OCI-LY1 (cell line): ENCODE measurements at regions not wholly inside any gene's neighbourhood (a gene's known extent, or its start where the extent isn't known, plus 50 kb on each side); places are given as distances from the start of the nearest gene placed in this dataset.

Experiments
- H2AFZ ChIP-seq: fragments of 200-600 bp; sonication (generic), shearing (Covaris generic); 2 replicates; pipeline ENCODE4 v1.6.0; 2014; ENCODE audit warnings: antibody characterized with exemption, mild to moderate bottlenecking, low read length
- H3F3A ChIP-seq: fragments of 200-600 bp; sonication (generic), shearing (Covaris generic); 2 replicates; pipeline ENCODE4 v1.6.0; 2014; ENCODE audit warnings: mild to moderate bottlenecking, antibody characterized with exemption, low read length, moderate library complexity; ENCODE audit not compliant: insufficient read depth
- H3K27ac ChIP-seq: fragments of 200-600 bp; sonication (generic); 2 replicates; pipeline ENCODE4 v1.5.1; 2014; ENCODE audit warnings: low read length, mixed run types, mild to moderate bottlenecking, low read depth; ENCODE audit not compliant: poor library complexity, severe bottlenecking
- H3K27me3 ChIP-seq: fragments of 200-600 bp; sonication (generic); 2 replicates; pipeline ENCODE4 v1.6.0; 2014; ENCODE audit warnings: antibody characterized with exemption, mild to moderate bottlenecking, low read length, moderate library complexity; ENCODE audit not compliant: insufficient read depth
- H3K36me3 ChIP-seq: fragments of 200-600 bp; sonication (generic); 2 replicates; pipeline ENCODE4 v1.6.1; 2014; ENCODE audit warnings: mild to moderate bottlenecking, antibody characterized with exemption, low read length, moderate library complexity, mixed read lengths; ENCODE audit not compliant: insufficient read depth
- H3K4me1 ChIP-seq: fragments of 200-600 bp; sonication (generic); 2 replicates; pipeline ENCODE4 v1.5.1; 2014; ENCODE audit warnings: mild to moderate bottlenecking, low read length, moderate library complexity; ENCODE audit not compliant: insufficient read depth, severe bottlenecking
- H3K4me2 ChIP-seq: fragments of 200-600 bp; sonication (generic), shearing (Covaris generic); 2 replicates; pipeline ENCODE4 v1.6.1; 2014; ENCODE audit warnings: low read length
- H3K4me3 ChIP-seq: fragments of 200-600 bp; sonication (generic); 2 replicates; pipeline ENCODE4 v1.5.1; 2014; ENCODE audit warnings: low read length, low read depth, mild to moderate bottlenecking, mixed read lengths; ENCODE audit not compliant: poor library complexity, severe bottlenecking
- H3K79me2 ChIP-seq: fragments of 200-600 bp; shearing (Covaris generic); 2 replicates; pipeline ENCODE4 v1.6.1; 2016; ENCODE audit warnings: mixed run types, low read length, mixed read lengths; ENCODE audit not compliant: insufficient read depth
- H3K9ac ChIP-seq: fragments of 200-600 bp; sonication (generic), shearing (Covaris generic); 2 replicates; pipeline ENCODE4 v1.6.1; 2014; ENCODE audit warnings: mild to moderate bottlenecking, low read length, mixed read lengths
- H3K9me2 ChIP-seq: fragments of 200-600 bp; sonication (generic), shearing (Covaris generic); 2 replicates; pipeline ENCODE4 v1.6.1; 2014; ENCODE audit warnings: low read depth, mild to moderate bottlenecking, low read length, mixed read lengths
- H3K9me3 ChIP-seq: fragments of 200-600 bp; shearing (Covaris generic); 2 replicates; pipeline ENCODE4 v1.6.1; 2014; ENCODE audit warnings: low read length, mixed read lengths
- H4K20me1 ChIP-seq: fragments of 200-600 bp; sonication (generic), shearing (Covaris generic); 2 replicates; pipeline ENCODE4 v1.6.0; 2016; ENCODE audit warnings: mild to moderate bottlenecking, low read length; ENCODE audit not compliant: insufficient read depth
- EZH2 ChIP-seq: fragments of 200-600 bp; sonication (generic), shearing (Covaris generic); IDR thresholded peaks from 2 replicates; pipeline ENCODE4 v1.8.0; 2017; ENCODE audit warnings: borderline replicate concordance, mixed run types, mild to moderate bottlenecking, antibody characterized with exemption, low read length, moderate library complexity, mixed read lengths
- TF ChIP-seq, protein P1 (sequence below): fragments of 200-600 bp; sonication (generic), shearing (Covaris generic); IDR thresholded peaks from 2 replicates; pipeline ENCODE4 v1.5.1; 2017; ENCODE audit warnings: mild to moderate bottlenecking, antibody characterized with exemption, low read length, moderate library complexity, mixed read lengths

DNA sequence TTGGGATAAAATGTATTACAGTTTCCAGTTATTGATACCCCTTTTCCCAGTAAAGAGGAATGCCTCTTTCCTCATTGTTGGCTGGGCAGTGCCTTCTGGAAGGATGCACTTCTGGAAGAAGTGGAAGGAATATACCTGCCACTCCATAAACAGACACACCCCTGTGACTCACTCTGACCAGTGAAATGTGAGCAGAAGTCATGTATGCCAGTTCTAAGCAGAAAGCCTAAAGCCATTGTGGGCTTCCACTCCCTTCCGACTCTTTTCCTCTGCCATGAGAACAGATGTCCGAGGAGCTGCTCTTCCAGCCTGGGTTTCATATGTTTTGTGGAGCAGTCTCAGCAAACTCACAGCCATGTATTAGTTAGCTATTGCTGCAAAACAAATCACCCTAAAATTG, 166.1 kb upstream of the SERP2 start:
- no peaks in the 10 kb centered on the region for H4K20me1 ChIP-seq
- no peaks in the 10 kb centered on the region for H3K4me1 ChIP-seq
- no peaks in the 10 kb centered on the region for H3K36me3 ChIP-seq
- 0 out of 2 replicates have a peak, but pooled peaks cover 3% of the 10 kb centered on the region for H3K27me3 ChIP-seq
- no peak overlapping the region for H3K9ac ChIP-seq
- no peak overlapping the region for H3K27ac ChIP-seq
- H2AFZ ChIP-seq, result no peak overlapping the region
- H3K9me3 ChIP-seq, result 0 out of 2 replicates have a peak, but pooled peaks cover 4% of the 10 kb centered on the region
- H3K4me2 ChIP-seq, result no peak overlapping the region
- no peaks in the 10 kb centered on the region for H3K9me2 ChIP-seq
- no peaks in the 10 kb centered on the region for H3F3A ChIP-seq
- H3K4me3 ChIP-seq, result no peak overlapping the region
- no peak for TF ChIP-seq EZH2
- TF ChIP-seq, protein P1, sequence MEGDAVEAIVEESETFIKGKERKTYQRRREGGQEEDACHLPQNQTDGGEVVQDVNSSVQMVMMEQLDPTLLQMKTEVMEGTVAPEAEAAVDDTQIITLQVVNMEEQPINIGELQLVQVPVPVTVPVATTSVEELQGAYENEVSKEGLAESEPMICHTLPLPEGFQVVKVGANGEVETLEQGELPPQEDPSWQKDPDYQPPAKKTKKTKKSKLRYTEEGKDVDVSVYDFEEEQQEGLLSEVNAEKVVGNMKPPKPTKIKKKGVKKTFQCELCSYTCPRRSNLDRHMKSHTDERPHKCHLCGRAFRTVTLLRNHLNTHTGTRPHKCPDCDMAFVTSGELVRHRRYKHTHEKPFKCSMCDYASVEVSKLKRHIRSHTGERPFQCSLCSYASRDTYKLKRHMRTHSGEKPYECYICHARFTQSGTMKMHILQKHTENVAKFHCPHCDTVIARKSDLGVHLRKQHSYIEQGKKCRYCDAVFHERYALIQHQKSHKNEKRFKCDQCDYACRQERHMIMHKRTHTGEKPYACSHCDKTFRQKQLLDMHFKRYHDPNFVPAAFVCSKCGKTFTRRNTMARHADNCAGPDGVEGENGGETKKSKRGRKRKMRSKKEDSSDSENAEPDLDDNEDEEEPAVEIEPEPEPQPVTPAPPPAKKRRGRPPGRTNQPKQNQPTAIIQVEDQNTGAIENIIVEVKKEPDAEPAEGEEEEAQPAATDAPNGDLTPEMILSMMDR, result no peak
- no peaks in the 10 kb centered on the region for H3K79me2 ChIP-seq

DNA sequence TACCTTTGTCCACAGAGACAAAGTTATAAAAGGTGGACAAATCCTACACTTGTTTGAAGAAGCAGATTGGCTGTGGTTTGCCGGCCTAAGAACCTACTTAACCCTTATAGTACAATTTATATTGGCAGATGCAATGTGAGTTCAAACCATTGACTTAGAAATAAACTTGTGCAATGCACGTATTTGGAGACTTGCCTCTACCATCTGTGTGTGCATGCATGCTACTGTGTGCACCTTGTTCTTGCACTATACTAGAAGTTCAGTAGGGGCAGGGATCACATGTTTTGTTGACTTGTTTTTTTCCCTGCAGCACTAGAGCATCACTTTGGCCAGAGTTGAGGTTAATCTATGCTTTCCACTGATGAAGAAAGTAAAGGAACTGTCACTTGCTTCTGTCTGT, 163.1 kb upstream of the SERP2 start:
- no peak overlapping the region for H2AFZ ChIP-seq
- H3K27me3 ChIP-seq, result 0 out of 2 replicates have a peak, but pooled peaks cover 3% of the 10 kb centered on the region
- no peak for TF ChIP-seq EZH2
- TF ChIP-seq, protein P1, result no peak

DNA sequence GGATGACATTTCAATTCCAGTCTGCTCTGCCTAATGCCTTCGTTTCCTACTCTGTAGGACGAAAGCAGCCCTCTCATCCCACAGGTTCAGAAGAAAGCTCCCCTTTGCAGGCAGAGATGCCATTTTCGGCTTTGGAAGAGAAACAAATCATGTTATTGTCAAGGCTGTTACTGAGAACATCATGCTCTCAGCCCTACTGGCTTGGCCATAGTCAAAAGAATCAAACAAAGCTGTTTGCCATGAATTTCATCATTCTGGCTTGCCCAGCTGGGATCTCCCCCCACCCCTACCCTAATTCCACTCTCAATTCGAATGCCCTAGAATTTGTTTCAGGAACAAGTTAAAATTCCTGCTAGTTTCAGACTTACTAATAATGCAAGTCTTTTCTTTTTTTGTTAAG, 162.3 kb upstream of the SERP2 start:
- no peaks in the 10 kb centered on the region for H3K4me1 ChIP-seq
- H3K27me3 ChIP-seq, result 0 out of 2 replicates have a peak, but pooled peaks cover 3% of the 10 kb centered on the region
- H4K20me1 ChIP-seq, result no peaks in the 10 kb centered on the region
- no peaks in the 10 kb centered on the region for H3K36me3 ChIP-seq
- H3K9me3 ChIP-seq, result no peaks in the 10 kb centered on the region
- H3F3A ChIP-seq, result no peaks in the 10 kb centered on the region
- no peak for TF ChIP-seq EZH2
- TF ChIP-seq, protein P1, result no peak
- no peaks in the 10 kb centered on the region for H3K79me2 ChIP-seq
- no peak overlapping the region for H2AFZ ChIP-seq
- no peak overlapping the region for H3K9ac ChIP-seq
- no peak overlapping the region for H3K4me3 ChIP-seq
- H3K27ac ChIP-seq, result no peak overlapping the region
- H3K9me2 ChIP-seq, result no peaks in the 10 kb centered on the region
- H3K4me2 ChIP-seq, result no peak overlapping the region

More for the DNA sequence above, 163.1 kb upstream of the SERP2 start:
- Histone ChIP-seq H3F3A (no peaks in the 10 kb centered on the region), H3K27ac (no peak overlapping the region), H4K20me1 (no peaks in the 10 kb centered on the region), H3K79me2 (no peaks in the 10 kb centered on the region), H3K9ac (no peak overlapping the region), H3K9me2 (no peaks in the 10 kb centered on the region), H3K36me3 (no peaks in the 10 kb centered on the region), H3K4me2 (no peak overlapping the region), H3K9me3 (0 out of 2 replicates have a peak, but pooled peaks cover 4% of the 10 kb centered on the region), H3K4me3 (no peak overlapping the region), H3K4me1 (no peaks in the 10 kb centered on the region)
